Endothelial cell of umbilical vein (primary cell): ENCODE measurements at regions not wholly inside any gene's neighbourhood (a gene's known extent, or its start where the extent isn't known, plus 50 kb on each side); places are given as distances from the start of the nearest gene placed in this dataset.

Source experiments
- BruUV-seq: library from RNA; stranded (reverse); fragments of 400-500 nt; replicated peaks from 2 replicates; lab custom pipeline; 2021; lab: Mats Ljungman, UMichigan
- CTCF ChIA-PET: fragments of 300-600, 350-600 bp; sonication (Branson Sonifier 250); formaldehyde crosslinking; loops from one replicate; lab custom pipeline; 2021; ENCODE audit warnings: antibody characterized with exemption, inconsistent platforms; lab: Charles Lee
- POLR2A ChIA-PET: fragments of 300-600, 350-600 bp; sonication (Branson Sonifier 250); formaldehyde crosslinking; loops from one replicate; lab custom pipeline; 2021; ENCODE audit warnings: antibody characterized with exemption, inconsistent platforms; lab: Charles Lee
- DNase-seq: peaks from one replicate; pipeline ENCODE4 v3.0.0-alpha.2; 2011; ENCODE audit warnings: low read depth, low spot score
- FAIRE-seq: peaks from 2 replicates; lab custom pipeline; 2011; peaks lifted over from hg19 to GRCh38; lab: Jason Lieb, UNC
- H2AFZ ChIP-seq: 2 replicates; pipeline ENCODE4 v1.6.0; 2012; ENCODE audit warnings: low read depth, low read length, control low read depth, inconsistent platforms
- H3K27ac ChIP-seq: 2 replicates; pipeline ENCODE4 v1.5.1; 2011; ENCODE audit warnings: low read depth, mild to moderate bottlenecking, control low read depth, low read length, moderate library complexity; ENCODE audit not compliant: insufficient read depth
- H3K27me3 ChIP-seq, 2 experiments: 2 replicates each; pipeline versions ENCODE4 v1.6.0 to v1.6.1; 2011; ENCODE audit warnings: low read length in 2 of 2, mixed read lengths in 1 of 2; ENCODE audit not compliant: control insufficient read depth in 2 of 2, insufficient read depth in 2 of 2
- H3K36me3 ChIP-seq, 2 experiments: 2 replicates in 1 of 2; 3 replicates in 1 of 2; pipeline ENCODE4 v1.5.1; 2011; ENCODE audit warnings: low read length in 2 of 2, mild to moderate bottlenecking in 1 of 2, moderate library complexity in 1 of 2; ENCODE audit not compliant: control insufficient read depth in 2 of 2, insufficient read depth in 2 of 2; ENCODE audit errors: extremely low read depth in 1 of 2
- H3K4me1 ChIP-seq: 3 replicates; pipeline ENCODE4 v1.5.1; 2011; ENCODE audit warnings: mild to moderate bottlenecking, low read length; ENCODE audit not compliant: control insufficient read depth, insufficient read depth; ENCODE audit errors: extremely low read depth
- H3K4me2 ChIP-seq: 2 replicates; pipeline ENCODE4 v1.6.1; 2011; ENCODE audit warnings: low read length, control low read depth, mixed read lengths; ENCODE audit not compliant: insufficient read depth
- H3K4me3 ChIP-seq, 3 experiments: fragments of 200-600 bp in 1 of 3; sonication (generic), shearing (Covaris generic) in 1 of 3; replicated peaks in 1 of 3; 2 replicates each; pipeline ENCODE4 v1.5.1; 2011 to 2016; ENCODE audit warnings: control low read depth in 3 of 3, low read length in 3 of 3, mild to moderate bottlenecking in 2 of 3, inconsistent platforms in 1 of 3, low read depth in 1 of 3, moderate library complexity in 1 of 3; ENCODE audit not compliant: insufficient read depth in 1 of 3
- H3K79me2 ChIP-seq: 2 replicates; pipeline ENCODE4 v1.6.0; 2012; ENCODE audit warnings: low read length, inconsistent platforms; ENCODE audit not compliant: control insufficient read depth, insufficient read depth
- H3K9ac ChIP-seq: replicated peaks from 2 replicates; pipeline ENCODE3; 2011; ENCODE audit warnings: low read length, control low read depth; ENCODE audit not compliant: insufficient read depth; ENCODE audit errors: extremely low read depth
- H3K9me1 ChIP-seq: replicated peaks from 3 replicates; pipeline ENCODE4 v1.6.0; 2011; ENCODE audit warnings: mild to moderate bottlenecking, low read length; ENCODE audit not compliant: control insufficient read depth, insufficient read depth; ENCODE audit errors: extremely low read depth
- H3K9me3 ChIP-seq: replicated peaks from 2 replicates; pipeline ENCODE4 v1.5.1; 2012; ENCODE audit warnings: low read length, inconsistent platforms; ENCODE audit not compliant: control insufficient read depth, insufficient read depth
- H4K20me1 ChIP-seq: replicated peaks from 2 replicates; pipeline ENCODE3; 2011; ENCODE audit warnings: mild to moderate bottlenecking, low read length; ENCODE audit not compliant: control insufficient read depth, insufficient read depth; ENCODE audit errors: extremely low read depth
- CTCF ChIP-seq, 2 donors: IDR thresholded peaks; 1 replicate in 1 of 2; 2 replicates in 1 of 2; pipeline ENCODE4 v1.5.1; 2011; ENCODE audit warnings: low read length in 2 of 2, mild to moderate bottlenecking in 2 of 2, moderate library complexity in 2 of 2, control low read depth in 1 of 2, inconsistent platforms in 1 of 2, low read depth in 1 of 2; ENCODE audit not compliant: insufficient read depth in 1 of 2; ENCODE audit errors: extremely low read depth in 1 of 2
- EZH2 ChIP-seq: IDR thresholded peaks from 2 replicates; pipeline ENCODE4 v1.6.1; 2012; ENCODE audit warnings: borderline replicate concordance, low read depth, mild to moderate bottlenecking, moderate library complexity, low read length, inconsistent platforms; ENCODE audit not compliant: severe bottlenecking
- FOS ChIP-seq: IDR thresholded peaks from 2 replicates; pipeline ENCODE4 v1.6.1; 2011; ENCODE audit warnings: mild to moderate bottlenecking, low read length, moderate library complexity, borderline replicate concordance; ENCODE audit not compliant: insufficient read depth
- GATA2 ChIP-seq: IDR thresholded peaks from 2 replicates; pipeline ENCODE4 v1.7.0; 2011; ENCODE audit warnings: low read depth, mild to moderate bottlenecking, moderate library complexity, mixed read lengths, low read length; ENCODE audit not compliant: insufficient read length, insufficient read depth
- JUN ChIP-seq: IDR thresholded peaks from 2 replicates; pipeline ENCODE4 v1.6.1; 2011; ENCODE audit warnings: borderline replicate concordance, low read depth; ENCODE audit not compliant: insufficient read length, insufficient read depth
- MAX ChIP-seq: IDR thresholded peaks from 2 replicates; pipeline ENCODE4 v1.6.1; 2011; ENCODE audit not compliant: insufficient read depth, insufficient read length
- MYC ChIP-seq: IDR thresholded peaks from one replicate; pipeline ENCODE4 v1.6.1; 2011; ENCODE audit warnings: mild to moderate bottlenecking, low read depth, low read length
- POLR2A ChIP-seq: IDR thresholded peaks from 2 replicates; pipeline ENCODE4 v1.6.1; 2012; ENCODE audit warnings: low read depth, mild to moderate bottlenecking, control low read depth, low read length
- POLR2AphosphoS5 ChIP-seq: IDR thresholded peaks from 2 replicates; pipeline ENCODE4 v1.6.1; 2012; ENCODE audit warnings: low read depth, mild to moderate bottlenecking, control low read depth, low read length, moderate library complexity; ENCODE audit not compliant: insufficient read depth
- dilution Hi-C: fragments of 300-500 bp; cut with MboI; formaldehyde crosslinking; loops from one replicate; pipeline ENCODE4 v1.15.0; 2019; ENCODE audit warnings: low sequenced_read_pairs; ENCODE audit not compliant: extremely low pct_ligation_motif_present
- intact Hi-C: fragments of 100-400 bp; cut with micrococcal nuclease; formaldehyde crosslinking; loops from one replicate; pipeline ENCODE4 v1.10.0; 2022

- H3K27me3 ChIP-seq, result peaks cover 0 to 2% of the 10 kb centered on the region in 2 experiments
- POLR2A ChIA-PET, result no interaction called here
- H3K4me1 ChIP-seq, result no peaks in the 10 kb centered on the region
- H3K4me2 ChIP-seq, result no peak overlapping the region
- intact Hi-C loops, result no loop called here
- H3K27ac ChIP-seq, result no peak overlapping the region
- no peak for DNase-seq
- H2AFZ ChIP-seq, result no peak overlapping the region
- TF ChIP-seq GATA2 (no peak), POLR2AphosphoS5 (no peak), CTCF (IDR thresholded peaks at IDR 0.05; ENCODE audit: extremely low read depth in 1 of 2, insufficient read depth in 1 of 2, low read depth in 1 of 2, low read length in 2 of 2) (no peak), MYC (no peak), EZH2 (no peak), MAX (no peak), FOS (no peak), JUN (no peak), POLR2A (no peak)
- no peaks in the 10 kb centered on the region for H3K9me1 ChIP-seq
- no TSS peak for BruUV-seq
- H3K9ac ChIP-seq, result no peak overlapping the region
- no peaks in the 10 kb centered on the region for H3K36me3 ChIP-seq
- CTCF ChIA-PET, result no interaction called here
- H3K4me3 ChIP-seq, result no peak overlapping the region
- no peaks in the 10 kb centered on the region for H3K9me3 ChIP-seq
- dilution Hi-C loops, result no loop called here
- no peaks in the 10 kb centered on the region for H3K79me2 ChIP-seq
- FAIRE-seq, result no peak
- no peaks in the 10 kb centered on the region for H4K20me1 ChIP-seq
Observed at GRCh38 chr2:174020026-174020425, 54.9 kb upstream of the SP3 start.
